ENCODE measurements at regions not wholly inside any gene's neighbourhood (a gene's known extent, or its start where the extent isn't known, plus 50 kb on each side); places are given as distances from the start of the nearest gene placed in this dataset.

DNA sequence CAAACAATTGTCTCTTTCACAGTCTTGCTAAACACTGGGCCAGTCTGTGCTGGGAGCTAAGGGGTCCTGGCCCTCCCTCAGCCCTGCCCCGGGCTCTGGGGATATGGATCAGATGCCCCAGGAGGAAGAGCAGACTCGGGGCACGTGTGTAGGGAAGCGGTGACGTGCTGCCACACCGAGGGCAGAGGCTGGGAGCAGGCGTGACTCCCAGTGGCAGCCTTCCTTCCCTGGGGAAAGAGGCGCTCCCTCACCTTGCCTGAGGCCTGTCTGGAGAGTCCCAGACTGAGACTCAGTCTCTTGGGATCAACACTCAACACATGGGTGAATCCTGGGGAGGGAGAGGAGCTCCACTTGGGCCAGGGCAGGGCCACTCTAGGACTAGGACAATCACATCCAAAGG is 54.1 kb upstream of the GRIP2 start:
- POLR2A ChIA-PET, result no interaction called here
- H3K9me3 ChIP-seq, result no peaks in the 10 kb centered on the region
- no peak overlapping the region for H3K27ac Mint-ChIP-seq (ENCODE audit: unreplicated experiment)
- H3K36me3 Mint-ChIP-seq (ENCODE audit: insufficient read depth, unreplicated experiment), result no peaks in the 10 kb centered on the region
- intact Hi-C loops (cut with micrococcal nuclease; ENCODE audit: unreplicated experiment), result no loop called here
- no TSS peak for BruUV-seq (replicated peaks)
- H3K27me3 ChIP-seq (replicated peaks; ENCODE audit: control insufficient read depth, insufficient read depth, low read length), result no peaks in the 10 kb centered on the region
- peaks cover 8% of the 10 kb centered on the region for H3K27me3 Mint-ChIP-seq (ENCODE audit: insufficient read depth, unreplicated experiment)
- H3K4me3 ChIP-seq (ENCODE audit: low read depth, low read length), result no peak overlapping the region
- H3K4me1 Mint-ChIP-seq (ENCODE audit: low read depth, unreplicated experiment), result peaks cover 8% of the 10 kb centered on the region
- no peak overlapping the region for H3K4me3 Mint-ChIP-seq (ENCODE audit: unreplicated experiment)
- no peaks in the 10 kb centered on the region for H3K9me3 Mint-ChIP-seq (ENCODE audit: unreplicated experiment)
- no peak for DNase-seq
- CTCF ChIA-PET, result no interaction called here
- no peaks in the 10 kb centered on the region for H3K36me3 ChIP-seq (ENCODE audit: control insufficient read depth, insufficient read depth, low read length)
- H3K4me1 ChIP-seq, result peaks cover 12% of the 10 kb centered on the region
- TF ChIP-seq CTCF (IDR thresholded peaks at IDR 0.05; ENCODE audit: insufficient read depth in 1 of 2, low read depth in 1 of 2, low read length in 1 of 2, severe bottlenecking in 1 of 2, unreplicated experiment in 1 of 2), result no peak

DNA sequence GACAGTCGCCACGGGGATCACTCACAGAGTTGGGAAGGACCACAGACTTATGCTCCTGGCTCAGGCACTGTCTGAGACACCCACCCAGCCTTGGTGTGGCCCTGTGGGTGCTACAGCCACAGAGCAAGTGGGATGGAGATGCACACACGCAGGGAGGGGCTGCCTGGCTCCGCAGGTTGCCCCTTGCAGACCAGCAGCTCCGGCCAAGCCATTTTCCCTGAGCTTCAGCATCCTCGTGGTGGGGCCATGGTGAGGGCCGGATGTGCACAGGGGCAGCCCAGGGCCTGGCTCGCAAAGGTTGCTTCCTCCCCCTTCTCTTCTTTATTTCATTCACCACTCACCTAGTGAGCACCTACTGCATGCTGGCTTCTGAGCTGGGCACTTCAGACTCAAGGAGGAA is 55.4 kb upstream of the GRIP2 start:
- H3K36me3 Mint-ChIP-seq (ENCODE audit: insufficient read depth, unreplicated experiment), result no peaks in the 10 kb centered on the region
- POLR2A ChIA-PET, result no interaction called here
- H3K4me1 Mint-ChIP-seq (ENCODE audit: low read depth, unreplicated experiment), result no peaks in the 10 kb centered on the region

GRCh38 chr3:14597266-14597665 is 54.3 kb upstream of the CCDC174 start:
- ChIA-PET POLR2A (no interaction called here), CTCF (interaction anchor here (0.9 kb wide), 1 partner anchor 12 kb away, joined by 3 read pairs; no protein-coding TSS in a partner anchor)
- H3K4me1 ChIP-seq, result no peaks in the 10 kb centered on the region
- Mint-ChIP-seq H3K27ac (ENCODE audit: unreplicated experiment) (no peak overlapping the region), H3K4me3 (ENCODE audit: unreplicated experiment) (no peak overlapping the region), H3K27me3 (ENCODE audit: insufficient read depth, unreplicated experiment) (peaks cover 8% of the 10 kb centered on the region), H3K9me3 (ENCODE audit: unreplicated experiment) (no peaks in the 10 kb centered on the region), H3K4me1 (ENCODE audit: low read depth, unreplicated experiment) (no peaks in the 10 kb centered on the region), H3K36me3 (ENCODE audit: insufficient read depth, unreplicated experiment) (no peaks in the 10 kb centered on the region)
- no peaks in the 10 kb centered on the region for H3K27me3 ChIP-seq (replicated peaks; ENCODE audit: control insufficient read depth, insufficient read depth, low read length)
- no peak overlapping the region for H3K4me3 ChIP-seq (ENCODE audit: low read depth, low read length)
- BruUV-seq (replicated peaks), result no TSS peak
- DNase-seq, result no peak
- no peaks in the 10 kb centered on the region for H3K9me3 ChIP-seq
- intact Hi-C loops (cut with micrococcal nuclease; ENCODE audit: unreplicated experiment), result no loop called here
- no peak for TF ChIP-seq CTCF (IDR thresholded peaks at IDR 0.05; ENCODE audit: insufficient read depth in 1 of 2, low read depth in 1 of 2, low read length in 1 of 2, severe bottlenecking in 1 of 2, unreplicated experiment in 1 of 2)
- no peaks in the 10 kb centered on the region for H3K36me3 ChIP-seq (ENCODE audit: control insufficient read depth, insufficient read depth, low read length)

More for the DNA sequence above, 55.4 kb upstream of the GRIP2 start:
- Histone ChIP-seq H3K4me3 (ENCODE audit: low read depth, low read length) (no peak overlapping the region), H3K27me3 (replicated peaks; ENCODE audit: control insufficient read depth, insufficient read depth, low read length) (no peaks in the 10 kb centered on the region), H3K4me1 (peaks cover 3% of the 10 kb centered on the region), H3K9me3 (no peaks in the 10 kb centered on the region), H3K36me3 (ENCODE audit: control insufficient read depth, insufficient read depth, low read length) (no peaks in the 10 kb centered on the region)
- Mint-ChIP-seq H3K9me3 (ENCODE audit: unreplicated experiment) (no peaks in the 10 kb centered on the region), H3K27me3 (ENCODE audit: insufficient read depth, unreplicated experiment) (peaks cover 8% of the 10 kb centered on the region), H3K4me3 (ENCODE audit: unreplicated experiment) (no peak overlapping the region), H3K27ac (ENCODE audit: unreplicated experiment) (no peak overlapping the region)
- CTCF ChIA-PET, result no interaction called here
- BruUV-seq (replicated peaks), result no TSS peak
- TF ChIP-seq CTCF (IDR thresholded peaks at IDR 0.05; ENCODE audit: insufficient read depth in 1 of 2, low read depth in 1 of 2, low read length in 1 of 2, severe bottlenecking in 1 of 2, unreplicated experiment in 1 of 2), result no peak
- intact Hi-C loops (cut with micrococcal nuclease; ENCODE audit: unreplicated experiment), result no loop called here
- DNase-seq, result no peak

All from Caco-2 (cell line).